GM23248 (cell line): ENCODE measurements at regions not wholly inside any gene's neighbourhood (a gene's known extent, or its start where the extent isn't known, plus 50 kb on each side); places are given as distances from the start of the nearest gene placed in this dataset.

Source experiments
- EZH2 ChIP-seq: fragments of 200-600 bp; sonication (generic); IDR thresholded peaks from 2 replicates; pipeline ENCODE4 v1.6.1; 2018; ENCODE audit warnings: antibody characterized with exemption, mild to moderate bottlenecking; ENCODE audit not compliant: insufficient read depth, poor library complexity, severe bottlenecking
- EZH2phosphoT487 ChIP-seq: fragments of 200-600 bp; sonication (generic); IDR thresholded peaks from 2 replicates; pipeline ENCODE4 v1.6.1; 2018; ENCODE audit warnings: antibody characterized with exemption, moderate library complexity, mild to moderate bottlenecking, low read depth; ENCODE audit not compliant: insufficient read depth

DNA sequence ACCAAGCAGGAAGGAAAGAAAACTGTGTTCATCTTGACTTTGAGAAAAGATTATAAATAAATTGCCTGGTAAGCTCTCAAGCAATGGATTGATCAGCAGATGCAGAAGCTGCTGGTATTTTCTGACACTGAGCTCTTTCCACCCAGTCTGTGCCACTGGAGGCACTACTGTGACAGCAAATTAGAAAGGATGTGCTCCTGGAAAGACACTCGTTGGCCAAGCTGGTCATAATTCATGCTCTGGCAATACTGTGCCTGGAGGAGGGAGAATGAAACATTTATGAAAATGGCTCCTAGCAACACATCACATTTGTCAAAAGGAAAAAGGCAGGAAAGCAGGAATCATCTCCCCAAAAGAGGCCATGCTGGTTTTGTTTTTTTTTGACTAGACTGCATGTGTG is 84.2 kb downstream of the CAVIN4 start:
- TF ChIP-seq EZH2 = no peak
- TF ChIP-seq EZH2phosphoT487 = no peak
